T-cell (primary cell): ENCODE measurements at regions not wholly inside any gene's neighbourhood (a gene's known extent, or its start where the extent isn't known, plus 50 kb on each side); places are given as distances from the start of the nearest gene placed in this dataset.
"Not testable (repeated sequence)": the region's sequence is repeated elsewhere in the genome, so short reads cannot be mapped to it uniquely, and the experiment has no call there.

Experiments used
- ATAC-seq, 4 experiments: fragments of 200-7000 bp in 3 of 4; fragments of 150-1000 bp in 1 of 4; cut with Tn5 transposase; replicated peaks in 1 of 4; 1 replicate in 3 of 4; 2 replicates in 1 of 4; pipeline ENCODE4 v1.10.0; 2021; ENCODE audit warnings: moderate library complexity in 3 of 4, mild to moderate bottlenecking in 2 of 4, moderate number of reproducible peaks in 1 of 4
- CTCF ChIA-PET, 2 donors: fragments of 300-600 bp; sonication (Branson Sonifier 250); formaldehyde crosslinking; loops; one replicate each; lab custom pipeline; 2022; ENCODE audit warnings: antibody characterized with exemption in 2 of 2; lab: Charles Lee
- POLR2A ChIA-PET, 2 donors: fragments of 300-600 bp; sonication (Branson Sonifier 250); formaldehyde crosslinking; loops; one replicate each; lab custom pipeline; 2022; ENCODE audit warnings: antibody characterized with exemption in 2 of 2; lab: Charles Lee
- DNase-seq, 35 experiments: peaks; one replicate each; pipeline versions ENCODE4 v3.0.0 to v3.0.0-alpha.2; 2013 to 2023
- H3K27ac ChIP-seq: one replicate; pipeline ENCODE4 v1.5.1; 2013; ENCODE audit warnings: low read length
- H3K27me3 ChIP-seq, 2 experiments: replicated peaks in 1 of 2; 1 replicate in 1 of 2; 2 replicates in 1 of 2; pipeline versions ENCODE4 v1.6.1 to v1.7.0; 2013; ENCODE audit warnings: low read length in 1 of 2, mixed read lengths in 1 of 2; ENCODE audit not compliant: control insufficient read depth in 2 of 2, insufficient read depth in 2 of 2; ENCODE audit errors: extremely low read depth in 1 of 2
- H3K36me3 ChIP-seq, 2 donors: 1 replicate in 1 of 2; 2 replicates in 1 of 2; pipeline versions ENCODE4 v1.6.1 to v1.7.0; 2013; ENCODE audit warnings: low read length in 1 of 2; ENCODE audit not compliant: control insufficient read depth in 2 of 2, insufficient read depth in 1 of 2; ENCODE audit errors: extremely low read depth in 1 of 2
- H3K4me1 ChIP-seq, 2 experiments: 1 replicate in 1 of 2; 2 replicates in 1 of 2; pipeline versions ENCODE4 v1.6.1 to v1.7.0; 2013; ENCODE audit warnings: low read length in 2 of 2, mixed read lengths in 1 of 2; ENCODE audit not compliant: insufficient read depth in 2 of 2, control insufficient read depth in 1 of 2; ENCODE audit errors: extremely low read depth in 1 of 2
- H3K4me3 ChIP-seq, 2 donors: 1 replicate in 1 of 2; 2 replicates in 1 of 2; pipeline versions ENCODE4 v1.5.1 to v1.7.0; 2013; ENCODE audit warnings: mild to moderate bottlenecking in 2 of 2, low read length in 1 of 2, moderate library complexity in 1 of 2; ENCODE audit not compliant: control insufficient read depth in 1 of 2; ENCODE audit errors: extremely low read depth in 1 of 2
- H3K9me3 ChIP-seq: 2 replicates; pipeline ENCODE4 v1.7.0; 2013
- H3K27ac Mint-ChIP-seq, 2 donors: one replicate each; pipeline ENCODE4 v1.8.0; 2020 to 2021; ENCODE audit warnings: mild to moderate bottlenecking in 2 of 2, mixed read lengths in 2 of 2
- H3K27me3 Mint-ChIP-seq, 2 donors: one replicate each; pipeline ENCODE4 v1.8.0; 2021 to 2022; ENCODE audit warnings: mixed read lengths in 2 of 2
- H3K36me3 Mint-ChIP-seq: one replicate; pipeline ENCODE4 v1.8.0; 2021; ENCODE audit warnings: mixed read lengths
- H3K4me1 Mint-ChIP-seq, 3 donors: one replicate each; pipeline ENCODE4 v1.8.0; 2020 to 2022; ENCODE audit warnings: mixed read lengths in 3 of 3, mild to moderate bottlenecking in 1 of 3
- H3K4me3 Mint-ChIP-seq, 3 donors: one replicate each; pipeline ENCODE4 v1.8.0; 2020 to 2022; ENCODE audit warnings: mild to moderate bottlenecking in 3 of 3, mixed read lengths in 3 of 3, moderate library complexity in 3 of 3
- H3K9me3 Mint-ChIP-seq, 3 donors: one replicate each; pipeline ENCODE4 v1.8.0; 2020 to 2022; ENCODE audit warnings: mixed read lengths in 3 of 3
- WGBS: methylation state at CpG from one replicate; pipeline ENCODE4 v1.1.5; 2013; ENCODE audit warnings: missing lambda C conversion rate; ENCODE audit not compliant: insufficient coverage; 5-methylcytosine and 5-hydroxymethylcytosine counted together

DNA sequence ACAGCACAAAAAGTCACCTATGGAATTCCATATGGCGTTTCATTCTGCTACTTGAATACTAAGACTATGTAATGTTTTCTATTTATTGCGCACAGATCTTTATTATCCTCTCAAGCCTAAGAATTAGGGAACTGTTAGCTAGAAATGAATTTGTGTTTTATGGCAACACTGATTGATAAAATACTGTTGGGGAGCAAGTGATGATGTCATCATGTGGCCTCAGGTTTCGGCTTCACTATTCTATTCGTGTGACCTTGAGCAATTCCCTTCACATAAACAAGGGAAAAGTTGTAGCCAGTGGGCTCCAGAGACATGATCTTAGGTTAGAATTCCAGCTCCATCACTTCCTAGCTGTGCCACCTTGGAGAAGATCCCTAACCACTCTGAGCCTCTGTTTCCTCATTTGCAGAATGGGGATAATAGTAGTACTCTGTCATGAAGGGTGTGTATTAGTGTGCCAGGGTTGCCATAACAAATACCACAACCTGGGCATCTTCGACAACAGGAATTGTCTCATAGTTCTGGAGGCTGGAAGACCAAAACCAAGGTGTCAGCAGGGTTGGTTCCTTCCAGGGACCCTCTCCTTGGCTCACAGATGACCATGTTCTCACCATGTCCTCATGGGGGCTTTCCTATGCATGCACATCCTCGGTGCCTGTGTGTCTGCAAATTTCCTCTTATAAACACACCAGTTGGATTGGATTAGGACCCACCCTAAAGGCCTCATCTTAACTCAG, 371.2 kb downstream of the RRAGC start:
- Mint-ChIP-seq H3K9me3 (no peaks in the 10 kb centered on the region), H3K4me3 (no peak overlapping the region), H3K4me1 (peaks cover 0 to 12% (median 3%) of the 10 kb centered on the region in 3 donors), H3K27ac (no peak overlapping the region), H3K36me3 (no peaks in the 10 kb centered on the region), H3K27me3 (peaks cover 21 to 25% of the 10 kb centered on the region in 2 donors)
- Histone ChIP-seq H3K4me3 (no peak overlapping the region), H3K36me3 (no peaks in the 10 kb centered on the region), H3K27me3 (peaks cover 0 to 15% of the 10 kb centered on the region in 2 experiments), H3K9me3 (no peaks in the 10 kb centered on the region), H3K4me1 (no peaks in the 10 kb centered on the region), H3K27ac (no peak overlapping the region)
- WGBS: 87% methylated on average over 3 of the region's 6 CpGs
- ChIA-PET CTCF (no interaction called here), POLR2A (no interaction called here)
- DNase-seq (no peak), ATAC-seq (no peak)

DNA sequence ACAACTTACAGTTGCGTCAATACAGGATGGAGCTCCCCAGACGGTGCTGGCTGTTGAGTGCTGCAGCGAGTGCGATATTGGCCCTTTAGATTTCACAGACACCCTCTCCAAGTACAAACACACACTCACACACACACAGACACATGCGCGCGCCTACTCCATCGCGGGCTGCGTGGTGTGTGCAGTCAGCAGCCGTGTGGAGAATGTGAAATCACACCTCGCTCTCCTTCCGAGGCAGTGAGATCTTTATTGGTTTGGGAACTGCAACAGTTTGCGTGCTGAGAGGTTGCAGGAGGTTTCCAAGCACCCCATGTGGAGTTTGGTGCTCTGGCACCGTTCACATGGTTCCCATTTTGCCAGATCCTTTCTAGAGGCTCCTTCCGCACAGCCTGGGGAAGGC, 372.2 kb downstream of the RRAGC start:
- H3K4me3 Mint-ChIP-seq: no peak overlapping the region
- Histone ChIP-seq H3K27ac (no peak overlapping the region), H3K9me3 (no peaks in the 10 kb centered on the region), H3K4me3 (no peak overlapping the region), H3K27me3 (peaks cover 0 to 15% of the 10 kb centered on the region in 2 experiments), H3K4me1 (no peaks in the 10 kb centered on the region), H3K36me3 (no peaks in the 10 kb centered on the region)
- H3K4me1 Mint-ChIP-seq: peaks cover 0 to 12% (median 3%) of the 10 kb centered on the region in 3 donors
- ATAC-seq: no peak
- H3K27ac Mint-ChIP-seq: no peak overlapping the region
- POLR2A ChIA-PET: no interaction called here
- no peaks in the 10 kb centered on the region for H3K9me3 Mint-ChIP-seq
- CTCF ChIA-PET: no interaction called here
- WGBS: 93% methylated on average over 10 of the region's 16 CpGs
- DNase-seq: no peak
- no peaks in the 10 kb centered on the region for H3K36me3 Mint-ChIP-seq
- peaks cover 21 to 23% of the 10 kb centered on the region in 2 donors for H3K27me3 Mint-ChIP-seq

DNA sequence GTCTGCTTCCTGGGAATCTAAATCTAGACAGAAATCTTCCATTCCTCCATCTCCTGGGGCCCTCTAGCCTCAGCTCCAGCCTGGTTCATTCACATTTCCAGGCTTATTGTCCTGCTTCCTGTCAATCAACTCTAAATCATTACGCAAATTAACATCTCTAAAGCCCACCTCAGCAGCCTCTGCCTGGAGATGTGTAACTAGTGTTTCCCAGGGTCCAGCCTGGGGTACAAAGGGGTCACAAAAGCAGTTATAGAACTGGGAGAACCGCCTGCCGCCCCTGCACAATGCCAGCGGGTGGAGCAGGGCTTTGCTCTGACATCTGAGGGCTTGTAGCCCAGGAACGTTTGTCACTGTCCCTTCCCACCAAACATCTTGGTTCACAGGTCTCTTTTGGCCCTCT, 373.5 kb downstream of the RRAGC start:
- H3K27ac Mint-ChIP-seq: no peak overlapping the region
- no peaks in the 10 kb centered on the region for H3K9me3 Mint-ChIP-seq
- DNase-seq: no peak
- H3K27me3 Mint-ChIP-seq: peaks cover 21 to 30% of the 10 kb centered on the region in 2 donors
- H3K4me3 ChIP-seq: no peak overlapping the region
- WGBS: 30% methylated on average over 3 of the region's 5 CpGs
- ChIA-PET CTCF (interaction anchor here in 1 of 2 donors (0.6 kb wide), 1 partner anchor 34 kb away, joined by 4 read pairs; no protein-coding TSS in a partner anchor), POLR2A (no interaction called here)
- H3K4me1 Mint-ChIP-seq: peaks cover 0 to 12% (median 3%) of the 10 kb centered on the region in 3 donors
- H3K36me3 Mint-ChIP-seq: no peaks in the 10 kb centered on the region
- H3K27ac ChIP-seq: no peak overlapping the region
- no peak for ATAC-seq
- no peaks in the 10 kb centered on the region for H3K36me3 ChIP-seq
- H3K4me3 Mint-ChIP-seq: no peak overlapping the region
- H3K9me3 ChIP-seq: no peaks in the 10 kb centered on the region
- peaks cover 0 to 20% of the 10 kb centered on the region in 2 experiments for H3K27me3 ChIP-seq
- H3K4me1 ChIP-seq: no peaks in the 10 kb centered on the region

DNA sequence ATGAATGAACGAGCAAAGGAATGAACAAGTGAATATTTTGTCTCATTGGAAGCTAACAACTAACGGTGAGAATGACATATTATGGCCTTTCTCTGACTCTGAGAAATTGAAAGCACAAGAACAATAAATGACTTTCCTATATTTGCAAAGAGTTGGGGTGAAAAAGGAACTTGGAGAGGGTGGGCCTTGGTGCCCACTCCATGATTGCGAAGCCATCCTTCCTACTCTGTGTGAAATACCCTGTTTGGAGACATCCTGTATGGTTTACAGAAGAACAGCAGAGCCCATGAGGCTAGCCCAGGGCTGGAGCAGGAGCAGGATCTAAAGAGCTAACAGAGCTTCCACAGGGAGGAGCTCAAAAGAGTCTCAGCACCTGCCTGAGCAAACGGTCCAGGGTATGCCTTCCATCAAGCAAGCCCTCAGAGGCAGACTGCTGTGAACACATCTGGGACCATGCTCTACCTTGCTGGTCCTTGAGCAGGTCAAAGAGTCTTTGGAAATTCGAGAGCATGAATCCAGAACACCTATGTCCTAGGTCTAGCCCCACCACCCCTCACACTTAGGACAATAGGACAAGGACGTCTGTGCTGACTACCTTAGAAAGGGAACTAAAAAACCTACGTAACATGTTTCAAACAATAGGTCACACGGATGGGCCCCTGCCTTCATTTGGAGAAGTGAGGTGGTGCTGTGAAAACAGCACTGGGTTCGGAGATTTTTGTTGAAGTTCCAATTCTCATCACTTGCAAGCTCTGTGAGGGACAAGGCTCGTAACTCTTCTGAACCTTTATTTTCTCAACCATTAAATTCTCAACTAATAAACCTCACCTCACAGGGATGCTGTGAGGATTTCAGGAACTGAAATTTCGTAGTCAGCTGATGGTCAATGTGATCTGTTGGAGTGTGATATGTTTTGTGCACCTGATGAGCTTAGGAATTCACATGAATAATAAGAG, 377.4 kb downstream of the RRAGC start:
- Histone ChIP-seq H3K27me3 (peaks cover 4 to 18% of the 10 kb centered on the region in 2 experiments), H3K27ac (no peak overlapping the region), H3K36me3 (no peaks in the 10 kb centered on the region), H3K9me3 (no peaks in the 10 kb centered on the region), H3K4me3 (no peak overlapping the region), H3K4me1 (no peaks in the 10 kb centered on the region)
- DNase-seq (no peak), ATAC-seq (no peak)
- no peaks in the 10 kb centered on the region for H3K36me3 Mint-ChIP-seq
- H3K4me1 Mint-ChIP-seq: no peaks in the 10 kb centered on the region
- POLR2A ChIA-PET: no interaction called here
- H3K27ac Mint-ChIP-seq: no peak overlapping the region
- H3K9me3 Mint-ChIP-seq: peaks cover 0 to 17% (median 8%) of the 10 kb centered on the region in 3 donors
- H3K4me3 Mint-ChIP-seq: no peak overlapping the region
- 48% methylated on average over 5 of the region's 11 CpGs for WGBS
- CTCF ChIA-PET: interaction anchor here in 1 of 2 donors (0.7 kb wide), 1 partner anchor 149 kb away, joined by 4 read pairs; no protein-coding TSS in a partner anchor
- H3K27me3 Mint-ChIP-seq: peaks cover 26 to 43% of the 10 kb centered on the region in 2 donors

DNA sequence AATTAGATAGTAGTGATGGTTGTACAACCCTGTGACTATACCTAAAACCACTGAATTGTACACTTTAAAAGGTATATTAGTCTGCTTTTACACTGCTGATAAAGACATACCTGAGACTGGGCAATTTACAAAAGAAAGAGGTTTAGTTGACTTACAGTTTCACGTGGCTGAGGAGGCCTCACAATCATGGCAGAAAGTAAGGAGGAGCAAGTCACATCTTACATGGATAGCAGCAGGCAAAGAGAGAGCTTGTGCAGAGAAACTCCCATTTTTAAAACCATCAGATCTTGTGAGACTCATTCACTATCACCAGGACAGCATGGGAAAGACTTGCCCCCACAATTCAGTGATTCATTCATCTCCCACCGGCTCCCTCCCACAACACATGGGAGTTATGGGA, 379.9 kb downstream of the RRAGC start:
- H3K4me3 Mint-ChIP-seq, ATAC-seq, H3K27ac ChIP-seq, H3K4me1 ChIP-seq, H3K36me3 ChIP-seq, DNase-seq, CTCF ChIA-PET, H3K36me3 Mint-ChIP-seq, H3K9me3 ChIP-seq, POLR2A ChIA-PET, H3K27ac Mint-ChIP-seq, H3K4me3 ChIP-seq: not testable (repeated sequence)
- H3K27me3 Mint-ChIP-seq: peaks cover 34 to 54% of the 10 kb centered on the region in 2 donors
- peaks cover 9 to 13% (median 11%) of the 10 kb centered on the region in 3 donors for H3K4me1 Mint-ChIP-seq
- peaks cover 0 to 17% (median 8%) of the 10 kb centered on the region in 3 donors for H3K9me3 Mint-ChIP-seq
- 80% methylated on average over 1 of the region's 2 CpGs for WGBS
- peaks cover 9 to 37% of the 10 kb centered on the region in 2 experiments for H3K27me3 ChIP-seq

DNA sequence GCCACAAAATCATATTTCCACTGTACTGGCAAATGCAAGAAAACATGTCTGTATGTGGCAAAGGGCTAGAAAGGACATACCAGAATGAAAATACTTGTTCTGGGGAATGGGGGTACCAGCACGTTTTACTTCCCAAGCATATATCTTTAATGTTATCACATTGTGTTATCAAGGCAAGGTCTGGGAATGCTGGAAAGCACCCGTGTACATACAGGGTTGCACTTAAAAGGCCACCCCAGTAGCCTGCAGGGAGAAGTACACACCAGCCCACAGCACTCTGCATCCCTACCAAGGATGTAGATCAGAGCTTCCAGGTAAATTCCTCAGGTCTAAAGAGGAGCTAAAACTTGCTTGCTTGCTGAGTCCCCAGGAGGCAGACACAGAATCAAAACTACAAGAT, 381.8 kb downstream of the RRAGC start:
- Mint-ChIP-seq H3K4me1 (peaks cover 11 to 14% (median 13%) of the 10 kb centered on the region in 3 donors), H3K9me3 (peaks cover 0 to 17% (median 8%) of the 10 kb centered on the region in 3 donors), H3K36me3 (no peaks in the 10 kb centered on the region), H3K27me3 (peaks cover 37 to 59% of the 10 kb centered on the region in 2 donors), H3K27ac (no peak overlapping the region), H3K4me3 (no peak overlapping the region)
- ChIA-PET POLR2A (no interaction called here), CTCF (no interaction called here)
- peaks cover 9 to 37% of the 10 kb centered on the region in 2 experiments for H3K27me3 ChIP-seq
- ATAC-seq (no peak), DNase-seq (no peak)
- no peak overlapping the region for H3K4me3 ChIP-seq
- H3K4me1 ChIP-seq: peaks cover 0 to 4% of the 10 kb centered on the region in 2 experiments
- no peaks in the 10 kb centered on the region for H3K9me3 ChIP-seq
- WGBS: no CpG with 5 or more reads among the region's 2 CpGs
- no peaks in the 10 kb centered on the region for H3K36me3 ChIP-seq
- no peak overlapping the region for H3K27ac ChIP-seq
